ENCODE measurements at regions not wholly inside any gene's neighbourhood (a gene's known extent, or its start where the extent isn't known, plus 50 kb on each side); places are given as distances from the start of the nearest gene placed in this dataset.

DNA sequence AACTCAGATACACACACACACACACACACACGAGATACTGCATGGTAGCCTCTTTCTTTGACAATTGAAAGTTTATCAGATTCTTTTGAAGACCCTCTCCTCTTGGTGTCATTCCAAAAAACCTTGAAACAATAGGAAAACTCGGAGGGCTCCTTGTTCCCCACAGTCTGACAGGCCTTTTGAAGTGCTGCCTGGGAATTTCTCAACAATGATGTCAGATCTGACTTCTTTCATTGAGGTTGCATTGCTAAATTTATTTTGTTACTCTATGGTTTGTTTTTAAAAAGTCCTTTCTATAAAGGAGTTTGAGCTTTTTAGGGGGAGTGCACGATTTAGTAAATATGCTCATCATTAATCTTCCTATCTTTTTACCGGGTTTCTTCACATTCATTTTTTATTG, 583.9 kb downstream of the SEMA5A start:
- H3K4me3 ChIP-seq, result no peak overlapping the region
- no peaks in the 10 kb centered on the region for H3K36me3 ChIP-seq
- intact Hi-C loops (cut with DNase I), result no loop called here
- TF ChIP-seq, protein P1, sequence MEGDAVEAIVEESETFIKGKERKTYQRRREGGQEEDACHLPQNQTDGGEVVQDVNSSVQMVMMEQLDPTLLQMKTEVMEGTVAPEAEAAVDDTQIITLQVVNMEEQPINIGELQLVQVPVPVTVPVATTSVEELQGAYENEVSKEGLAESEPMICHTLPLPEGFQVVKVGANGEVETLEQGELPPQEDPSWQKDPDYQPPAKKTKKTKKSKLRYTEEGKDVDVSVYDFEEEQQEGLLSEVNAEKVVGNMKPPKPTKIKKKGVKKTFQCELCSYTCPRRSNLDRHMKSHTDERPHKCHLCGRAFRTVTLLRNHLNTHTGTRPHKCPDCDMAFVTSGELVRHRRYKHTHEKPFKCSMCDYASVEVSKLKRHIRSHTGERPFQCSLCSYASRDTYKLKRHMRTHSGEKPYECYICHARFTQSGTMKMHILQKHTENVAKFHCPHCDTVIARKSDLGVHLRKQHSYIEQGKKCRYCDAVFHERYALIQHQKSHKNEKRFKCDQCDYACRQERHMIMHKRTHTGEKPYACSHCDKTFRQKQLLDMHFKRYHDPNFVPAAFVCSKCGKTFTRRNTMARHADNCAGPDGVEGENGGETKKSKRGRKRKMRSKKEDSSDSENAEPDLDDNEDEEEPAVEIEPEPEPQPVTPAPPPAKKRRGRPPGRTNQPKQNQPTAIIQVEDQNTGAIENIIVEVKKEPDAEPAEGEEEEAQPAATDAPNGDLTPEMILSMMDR (IDR thresholded peaks at IDR 0.05), result no peak
- no peak for TF ChIP-seq POLR2A (IDR thresholded peaks at IDR 0.05)
- no peak overlapping the region for H3K27ac ChIP-seq
- H3K27me3 ChIP-seq, result no peaks in the 10 kb centered on the region
- no peaks in the 10 kb centered on the region for H3K4me1 ChIP-seq
- no peak for ATAC-seq
- H3K9me3 ChIP-seq, result peaks cover 0 to 4% (median 0%) of the 10 kb centered on the region in 12 donors
- DNase-seq, result no peak
- WGBS, 4 donors, result 60 to 67% (median 64%) methylated on average over 4 of the region's 4 CpGs

DNA sequence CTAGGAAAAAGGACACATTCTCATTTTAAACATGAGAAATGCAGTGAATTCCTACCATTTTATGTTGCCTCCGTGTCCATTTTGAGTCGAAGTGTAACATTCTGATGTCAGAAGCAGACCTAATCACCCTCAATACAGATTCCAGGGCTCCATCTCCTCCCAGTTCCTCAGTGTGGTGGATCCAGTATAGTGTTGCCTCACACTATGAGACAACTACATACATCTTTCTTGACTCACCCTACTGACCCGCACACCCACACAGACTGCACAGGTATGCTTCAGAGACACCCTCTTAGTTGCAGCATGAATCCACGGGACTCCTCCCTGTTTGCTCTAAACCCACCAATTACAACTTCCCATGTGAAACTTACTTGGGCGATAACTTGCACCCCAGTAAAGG, 564.9 kb downstream of the SEMA5A start:
- DNase-seq (no peak), ATAC-seq (no peak)
- intact Hi-C loops (cut with DNase I), result no loop called here
- H3K4me1 ChIP-seq, result no peaks in the 10 kb centered on the region
- no peak overlapping the region for H3K4me3 ChIP-seq
- no peak for TF ChIP-seq POLR2A (IDR thresholded peaks at IDR 0.05)
- TF ChIP-seq, protein P1 (IDR thresholded peaks at IDR 0.05), result no peak
- WGBS, 4 donors, result 84 to 86% (median 86%) methylated on average over 5 of the region's 5 CpGs
- no peak overlapping the region for H3K27ac ChIP-seq
- H3K9me3 ChIP-seq, result no peaks in the 10 kb centered on the region
- H3K27me3 ChIP-seq, result no peaks in the 10 kb centered on the region
- H3K36me3 ChIP-seq, result no peaks in the 10 kb centered on the region

DNA sequence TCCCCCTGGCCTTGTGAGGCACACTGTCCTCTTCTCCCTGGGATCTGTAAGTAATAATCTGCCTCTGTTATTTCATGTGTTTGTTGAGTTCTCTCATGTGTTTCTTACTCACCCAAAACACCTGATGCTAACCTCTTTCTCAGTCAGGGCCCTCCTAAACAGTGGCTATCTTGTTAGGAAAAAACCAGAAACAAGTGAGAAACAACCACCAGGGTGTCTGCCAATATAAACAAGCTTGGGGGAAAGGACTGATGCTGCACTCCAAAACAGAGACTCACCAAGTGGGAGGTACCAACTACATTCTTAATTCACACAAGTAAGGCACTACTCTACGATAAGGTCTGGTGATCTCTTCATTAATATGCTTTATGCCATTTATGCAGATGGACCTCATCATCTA, 564.4 kb downstream of the SEMA5A start:
- Histone ChIP-seq H3K27ac (no peak overlapping the region), H3K36me3 (no peaks in the 10 kb centered on the region), H3K4me1 (no peaks in the 10 kb centered on the region), H3K9me3 (no peaks in the 10 kb centered on the region), H3K4me3 (no peak overlapping the region), H3K27me3 (no peaks in the 10 kb centered on the region)
- intact Hi-C loops (cut with DNase I), result no loop called here
- 65 to 81% (median 75%) methylated on average over 1 of the region's 1 CpG for WGBS, 4 donors
- DNase-seq (no peak), ATAC-seq (no peak)
- TF ChIP-seq POLR2A (IDR thresholded peaks at IDR 0.05), result no peak
- TF ChIP-seq, protein P1 (IDR thresholded peaks at IDR 0.05), result no peak

DNA sequence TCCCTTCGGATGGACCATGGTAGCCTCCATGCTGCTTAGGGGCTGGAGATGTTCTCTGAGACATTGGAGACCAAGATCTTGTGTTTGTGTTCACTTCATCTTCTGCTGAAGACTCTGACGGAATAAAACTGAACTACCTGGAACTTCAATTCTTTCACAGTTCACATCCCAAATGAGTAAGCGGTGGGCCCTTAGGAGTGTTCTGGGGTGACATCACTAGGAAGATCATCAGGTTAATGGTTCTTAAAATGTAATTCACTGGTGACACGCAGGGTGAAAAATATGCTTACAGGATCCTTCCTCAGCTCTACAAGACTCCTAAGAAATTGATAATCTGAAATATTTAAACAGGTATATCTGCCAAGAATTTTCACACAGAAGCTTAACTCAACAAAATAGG, 561.5 kb downstream of the SEMA5A start:
- TF ChIP-seq POLR2A (IDR thresholded peaks at IDR 0.05), result no peak
- TF ChIP-seq, protein P1 (IDR thresholded peaks at IDR 0.05), result no peak
- 78 to 86% (median 80%) methylated on average over 4 of the region's 4 CpGs for WGBS, 4 donors
- H3K4me1 ChIP-seq, result no peaks in the 10 kb centered on the region
- no peak overlapping the region for H3K4me3 ChIP-seq
- no peaks in the 10 kb centered on the region for H3K36me3 ChIP-seq
- H3K9me3 ChIP-seq, result peaks cover 0 to 8% (median 0%) of the 10 kb centered on the region in 12 donors
- DNase-seq (no peak), ATAC-seq (no peak)
- intact Hi-C loops (cut with DNase I), result no loop called here
- H3K27me3 ChIP-seq, result no peaks in the 10 kb centered on the region
- no peak overlapping the region for H3K27ac ChIP-seq

MicroRNAs in the stretch of these regions (microRNA counts, 767-probe panel; counts per million panel counts)
- microRNA hsa-miR-4458, result 1,047 to 1,763 counts per million in 2 donors

All from heart left ventricle (tissue), 16 donors.